ENCODE measurements at regions not wholly inside any gene's neighbourhood (a gene's known extent, or its start where the extent isn't known, plus 50 kb on each side); places are given as distances from the start of the nearest gene placed in this dataset.

- no peak for DNase-seq (ENCODE audit: low spot score, unreplicated experiment)
- Mint-ChIP-seq H3K36me3 (ENCODE audit: insufficient read depth) (no peaks in the 10 kb centered on the region), H3K27ac (no peak overlapping the region), H3K9me3 (ENCODE audit: low read depth) (peaks cover 6% of the 10 kb centered on the region), H3K27me3 (peaks cover 58% of the 10 kb centered on the region), H3K4me3 (ENCODE audit: low read depth) (no peak overlapping the region), H3K4me1 (ENCODE audit: low read depth) (peaks cover 5% of the 10 kb centered on the region)
- no peak for TF ChIP-seq CTCF (IDR thresholded peaks at IDR 0.05; ENCODE audit: unreplicated experiment)
Measured at GRCh38 chr2:121094845-121095244, 190.2 kb downstream of the TFCP2L1 start.

GRCh38 chr2:121095257-121096080 lies 189.5 kb downstream of the TFCP2L1 start:
- Mint-ChIP-seq H3K9me3 (ENCODE audit: low read depth) (peaks cover 6% of the 10 kb centered on the region), H3K4me1 (ENCODE audit: low read depth) (peaks cover 5% of the 10 kb centered on the region), H3K4me3 (ENCODE audit: low read depth) (no peak overlapping the region), H3K27me3 (peaks cover 58% of the 10 kb centered on the region), H3K36me3 (ENCODE audit: insufficient read depth) (no peaks in the 10 kb centered on the region), H3K27ac (no peak overlapping the region)
- peak; percentile 50 for DNase-seq (ENCODE audit: low spot score, unreplicated experiment)
- TF ChIP-seq CTCF (IDR thresholded peaks at IDR 0.05; ENCODE audit: unreplicated experiment): peak; percentile 78

- Mint-ChIP-seq H3K4me3 (ENCODE audit: low read depth) (no peak overlapping the region), H3K36me3 (ENCODE audit: insufficient read depth) (no peaks in the 10 kb centered on the region), H3K9me3 (ENCODE audit: low read depth) (peaks cover 2% of the 10 kb centered on the region)
Measured at GRCh38 chr2:121096611-121097010, 188.4 kb downstream of the TFCP2L1 start.

GRCh38 chr2:121098556-121098955 lies 186.4 kb downstream of the TFCP2L1 start:
- H3K4me3 Mint-ChIP-seq (ENCODE audit: low read depth): no peak overlapping the region
- peaks cover 78% of the 10 kb centered on the region for H3K27me3 Mint-ChIP-seq
- H3K27ac Mint-ChIP-seq: no peak overlapping the region
- no peak for TF ChIP-seq CTCF (IDR thresholded peaks at IDR 0.05; ENCODE audit: unreplicated experiment)
- no peaks in the 10 kb centered on the region for H3K36me3 Mint-ChIP-seq (ENCODE audit: insufficient read depth)
- no peak for DNase-seq (ENCODE audit: low spot score, unreplicated experiment)
- no peaks in the 10 kb centered on the region for H3K4me1 Mint-ChIP-seq (ENCODE audit: low read depth)
- H3K9me3 Mint-ChIP-seq (ENCODE audit: low read depth): no peaks in the 10 kb centered on the region

More at GRCh38 chr2:121096611-121097010, 188.4 kb downstream of the TFCP2L1 start:
- no peak for TF ChIP-seq CTCF (IDR thresholded peaks at IDR 0.05; ENCODE audit: unreplicated experiment)
- peaks cover 2% of the 10 kb centered on the region for H3K4me1 Mint-ChIP-seq (ENCODE audit: low read depth)
- H3K27ac Mint-ChIP-seq: no peak overlapping the region
- DNase-seq (ENCODE audit: low spot score, unreplicated experiment): no peak
- H3K27me3 Mint-ChIP-seq: peaks cover 64% of the 10 kb centered on the region

- H3K9me3 Mint-ChIP-seq (ENCODE audit: low read depth): no peaks in the 10 kb centered on the region
- H3K4me3 Mint-ChIP-seq (ENCODE audit: low read depth): no peak overlapping the region
- DNase-seq (ENCODE audit: low spot score, unreplicated experiment): no peak
- no peak overlapping the region for H3K27ac Mint-ChIP-seq
- H3K4me1 Mint-ChIP-seq (ENCODE audit: low read depth): no peaks in the 10 kb centered on the region
- no peaks in the 10 kb centered on the region for H3K36me3 Mint-ChIP-seq (ENCODE audit: insufficient read depth)
- TF ChIP-seq CTCF (IDR thresholded peaks at IDR 0.05; ENCODE audit: unreplicated experiment): peak; percentile 31
- peaks cover 85% of the 10 kb centered on the region for H3K27me3 Mint-ChIP-seq
Measured at GRCh38 chr2:121099329-121100290, 185.4 kb downstream of the TFCP2L1 start.
